Esophagus squamous epithelium (tissue), 4 donors: ENCODE measurements at regions not wholly inside any gene's neighbourhood (a gene's known extent, or its start where the extent isn't known, plus 50 kb on each side); places are given as distances from the start of the nearest gene placed in this dataset.

Source experiments
- CTCF ChIP-seq, 6 experiments: fragments of 450-650 bp in 4 of 6; fragments of 200-600 bp in 2 of 6; sonication (generic) in 2 of 6; IDR thresholded peaks; one replicate each; pipeline ENCODE4 v1.5.1; 2016 to 2019; ENCODE audit warnings: antibody characterized with exemption in 6 of 6, mild to moderate bottlenecking in 4 of 6, moderate library complexity in 4 of 6
- POLR2A ChIP-seq, 4 donors: fragments of 450-650 bp; IDR thresholded peaks; one replicate each; pipeline ENCODE4 v1.6.1; 2017; ENCODE audit warnings: antibody characterized with exemption in 4 of 4, mild to moderate bottlenecking in 4 of 4, moderate library complexity in 3 of 4

DNA sequence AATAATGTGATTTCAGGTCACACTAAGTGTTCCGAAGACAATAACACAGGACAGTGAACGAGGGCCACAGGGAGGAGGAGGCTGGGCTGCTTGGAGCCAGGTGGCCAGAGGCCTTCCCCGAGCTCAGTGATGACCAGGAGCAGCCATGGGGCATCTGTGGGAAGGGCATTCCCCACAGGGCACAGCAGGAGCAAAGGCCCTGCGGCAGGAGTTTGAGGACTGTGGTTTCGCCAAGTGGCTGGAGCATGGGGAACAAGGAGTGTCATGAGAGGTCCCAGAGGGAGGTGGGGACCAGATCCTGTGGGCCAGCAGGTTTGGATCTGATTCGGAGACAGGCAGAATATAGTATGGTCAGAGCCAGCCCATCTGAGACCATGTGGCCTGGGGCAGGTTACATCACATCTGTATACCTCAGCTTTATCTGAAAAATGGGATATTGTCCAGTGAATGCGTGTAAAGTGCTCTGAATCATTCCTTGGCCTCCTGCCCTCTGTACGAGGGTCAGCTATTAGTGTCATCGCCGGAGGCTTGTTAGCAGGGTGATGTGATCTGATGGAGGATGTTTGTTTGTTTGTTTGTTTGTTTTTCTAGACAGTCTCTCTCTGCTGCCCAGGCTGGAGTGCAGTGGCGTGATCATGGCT, 176.8 kb downstream of the KATNIP start:
- TF ChIP-seq POLR2A (IDR thresholded peaks at IDR 0.05) (no peak), CTCF (IDR thresholded peaks at IDR 0.05) (no peak)
